HG02884 (cell line): ENCODE measurements at regions not wholly inside any gene's neighbourhood (a gene's known extent, or its start where the extent isn't known, plus 50 kb on each side); places are given as distances from the start of the nearest gene placed in this dataset.

Experiments used
- ATAC-seq: cut with Tn5 transposase; IDR thresholded peaks from one replicate; pipeline ENCODE4 v1.9.1; 2021; ENCODE audit warnings: mild to moderate bottlenecking, moderate library complexity; ENCODE audit not compliant: unreplicated experiment

- ATAC-seq = no peak
Observed at GRCh38 chr12:125267114-125267513, 201.9 kb downstream of the AACS start.

GRCh38 chr12:125269276-125269675 lies 204.0 kb downstream of the AACS start:
- no peak for ATAC-seq

- no peak for ATAC-seq
Observed at GRCh38 chr12:125271892-125272291, 206.7 kb downstream of the AACS start.

- ATAC-seq = no peak
Observed at GRCh38 chr12:125272383-125272933, 207.2 kb downstream of the AACS start.

GRCh38 chr12:125276567-125276966 lies 211.3 kb downstream of the AACS start:
- ATAC-seq = no peak

- no peak for ATAC-seq
Observed at GRCh38 chr12:125280482-125281377, 215.5 kb downstream of the AACS start.

- no peak for ATAC-seq
Observed at GRCh38 chr12:125282921-125283320, 217.7 kb downstream of the AACS start.

- ATAC-seq = no peak
Observed at GRCh38 chr12:125283521-125283920, 218.3 kb downstream of the AACS start.

GRCh38 chr12:125284087-125284486 lies 218.9 kb downstream of the AACS start:
- no peak for ATAC-seq

GRCh38 chr12:125284945-125285685 lies 219.9 kb downstream of the AACS start:
- no peak for ATAC-seq

GRCh38 chr12:125286005-125286727 lies 220.9 kb downstream of the AACS start:
- ATAC-seq = no peak

- peak; percentile 76 for ATAC-seq
Observed at GRCh38 chr12:125287155-125287847, 222.1 kb downstream of the AACS start.

- no peak for ATAC-seq
Observed at GRCh38 chr12:125288931-125289928, 224.0 kb downstream of the AACS start.

GRCh38 chr12:125289970-125290369 lies 224.7 kb downstream of the AACS start:
- no peak for ATAC-seq

GRCh38 chr12:125292700-125293099 lies 227.5 kb downstream of the AACS start:
- ATAC-seq = no peak

GRCh38 chr12:125295550-125295949 lies 230.3 kb downstream of the AACS start:
- ATAC-seq = no peak

- ATAC-seq = no peak
Observed at GRCh38 chr12:125296701-125297100, 231.5 kb downstream of the AACS start.

- no peak for ATAC-seq
Observed at GRCh38 chr12:125299840-125300239, 234.6 kb downstream of the AACS start.

GRCh38 chr12:125300249-125300648 lies 235.0 kb downstream of the AACS start:
- no peak for ATAC-seq
